ENCODE measurements at regions not wholly inside any gene's neighbourhood (a gene's known extent, or its start where the extent isn't known, plus 50 kb on each side); places are given as distances from the start of the nearest gene placed in this dataset.

DNA sequence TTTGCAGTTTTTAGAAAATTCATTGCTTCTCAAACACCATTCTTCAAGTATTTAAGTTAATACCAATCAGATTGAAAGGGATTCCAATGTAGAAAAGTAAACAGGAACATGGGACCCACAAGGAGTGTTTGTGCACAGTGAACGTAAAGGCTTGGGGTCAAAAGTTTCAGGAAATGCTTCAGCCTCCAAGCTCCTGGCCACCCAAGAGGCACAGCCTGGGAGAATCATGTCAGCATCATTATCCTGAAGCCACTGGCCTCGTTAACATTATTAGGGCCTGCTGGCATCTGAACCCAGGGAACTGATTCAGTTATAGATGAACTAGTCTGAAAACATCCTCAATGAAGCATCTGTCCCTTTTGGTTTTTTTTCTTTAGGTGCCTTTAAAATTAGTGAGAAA, 122.9 kb downstream of the NXNL2 start:
- Histone ChIP-seq H3K27ac (peak overlapping the region in 2 of 4 donors; percentile 5 to 19), H3K36me3 (no peaks in the 10 kb centered on the region), H3K9me3 (no peaks in the 10 kb centered on the region), H3K27me3 (no peaks in the 10 kb centered on the region), H3K4me1 (peaks cover 0 to 13% (median 7%) of the 10 kb centered on the region in 4 donors), H3K4me3 (no peak overlapping the region)
- 25 to 57% methylated on average over 2 of the region's 2 CpGs for WGBS, 2 donors
- no peak for DNase-seq
- TF ChIP-seq CTCF (IDR thresholded peaks at IDR 0.05) (no peak), POLR2A (IDR thresholded peaks at IDR 0.05) (no peak), EP300 (IDR thresholded peaks at IDR 0.05) (no peak)
- intact Hi-C loops (cut with DNase I), result no loop called here

DNA sequence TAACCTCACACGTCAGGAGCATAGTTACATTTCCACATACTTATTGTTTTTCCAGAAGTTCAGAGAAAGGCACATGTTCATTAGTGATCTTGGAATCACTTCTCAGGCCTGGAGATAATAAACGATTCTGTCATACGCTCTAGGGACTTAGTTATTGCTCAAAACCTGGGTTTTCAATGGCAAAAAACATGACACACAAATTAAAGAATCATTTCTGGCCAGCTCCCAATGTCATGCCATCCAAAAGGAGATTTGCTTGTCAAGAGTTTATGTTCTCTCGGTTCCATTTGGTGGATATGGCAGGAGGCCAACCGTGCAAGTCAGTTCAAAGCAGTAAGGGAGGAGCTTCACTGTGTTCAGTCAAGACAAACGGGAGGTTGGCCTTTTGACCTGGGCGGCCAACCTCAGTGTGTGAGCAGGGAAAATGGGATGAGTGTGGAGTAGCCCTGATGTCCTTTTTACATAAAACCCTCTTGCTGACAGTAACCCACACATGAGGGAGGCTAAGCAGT, 123.4 kb downstream of the NXNL2 start:
- peaks cover 0 to 8% (median 7%) of the 10 kb centered on the region in 4 donors for H3K4me1 ChIP-seq
- peak overlapping the region in 1 of 4 donors; percentile 19 for H3K27ac ChIP-seq
- 51 to 56% methylated on average over 7 of the region's 7 CpGs for WGBS, 2 donors
- no peaks in the 10 kb centered on the region for H3K27me3 ChIP-seq
- intact Hi-C loops (cut with DNase I), result no loop called here
- H3K4me3 ChIP-seq, result no peak overlapping the region
- no peaks in the 10 kb centered on the region for H3K9me3 ChIP-seq
- peak; percentile 72 for DNase-seq
- TF ChIP-seq POLR2A (IDR thresholded peaks at IDR 0.05), result no peak
- TF ChIP-seq POLR2AphosphoS5 (IDR thresholded peaks at IDR 0.05), result peak in 2 of 4 donors; percentile 12 to 32
- TF ChIP-seq CTCF (IDR thresholded peaks at IDR 0.05), result no peak
- H3K36me3 ChIP-seq, result no peaks in the 10 kb centered on the region

GRCh38 chr9:88659126-88659525, 124.1 kb downstream of the NXNL2 start:
- no peaks in the 10 kb centered on the region for H3K36me3 ChIP-seq
- no peaks in the 10 kb centered on the region for H3K9me3 ChIP-seq
- WGBS, 2 donors, result 93 to 98% methylated on average over 2 of the region's 2 CpGs
- no peak for DNase-seq
- H3K4me3 ChIP-seq, result no peak overlapping the region
- H3K27ac ChIP-seq, result no peak overlapping the region
- TF ChIP-seq POLR2AphosphoS5 (IDR thresholded peaks at IDR 0.05), result no peak
- no peak for TF ChIP-seq POLR2A (IDR thresholded peaks at IDR 0.05)
- no peak for TF ChIP-seq EP300 (IDR thresholded peaks at IDR 0.05)
- no peak for TF ChIP-seq CTCF (IDR thresholded peaks at IDR 0.05)
- H3K4me1 ChIP-seq, result peaks cover 0 to 8% (median 7%) of the 10 kb centered on the region in 4 donors
- H3K27me3 ChIP-seq, result no peaks in the 10 kb centered on the region
- intact Hi-C loops (cut with DNase I), result no loop called here

DNA sequence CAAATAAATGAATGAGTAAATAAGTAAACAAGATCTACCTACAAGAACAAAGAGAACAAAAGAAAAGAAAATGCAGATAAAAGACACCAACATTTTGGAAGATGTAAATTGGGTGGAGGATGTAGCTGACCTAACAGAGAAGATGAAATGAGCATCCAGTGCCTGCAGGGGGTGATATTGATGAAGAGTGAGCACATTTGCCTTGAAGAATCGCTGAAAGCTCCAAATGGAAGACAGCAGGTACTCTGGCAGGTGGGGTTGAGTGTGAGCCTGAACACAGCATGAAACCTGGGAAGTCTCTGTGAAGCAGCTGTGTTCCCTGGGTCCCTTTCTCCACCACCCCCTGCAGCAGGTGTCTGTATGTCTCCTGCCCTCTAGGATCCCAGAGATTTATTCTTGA, 125.6 kb downstream of the NXNL2 start:
- H3K36me3 ChIP-seq, result no peaks in the 10 kb centered on the region
- no peaks in the 10 kb centered on the region for H3K9me3 ChIP-seq
- no peak overlapping the region for H3K27ac ChIP-seq
- intact Hi-C loops (cut with DNase I), result no loop called here
- no peaks in the 10 kb centered on the region for H3K27me3 ChIP-seq
- no peak for TF ChIP-seq CTCF (IDR thresholded peaks at IDR 0.05)
- TF ChIP-seq POLR2A (IDR thresholded peaks at IDR 0.05), result no peak
- TF ChIP-seq POLR2AphosphoS5 (IDR thresholded peaks at IDR 0.05), result no peak
- no peak for TF ChIP-seq EP300 (IDR thresholded peaks at IDR 0.05)
- 25 to 37% methylated on average over 1 of the region's 1 CpG for WGBS, 2 donors
- H3K4me1 ChIP-seq, result peaks cover 0 to 8% (median 7%) of the 10 kb centered on the region in 4 donors
- no peak overlapping the region for H3K4me3 ChIP-seq
- DNase-seq, result no peak

DNA sequence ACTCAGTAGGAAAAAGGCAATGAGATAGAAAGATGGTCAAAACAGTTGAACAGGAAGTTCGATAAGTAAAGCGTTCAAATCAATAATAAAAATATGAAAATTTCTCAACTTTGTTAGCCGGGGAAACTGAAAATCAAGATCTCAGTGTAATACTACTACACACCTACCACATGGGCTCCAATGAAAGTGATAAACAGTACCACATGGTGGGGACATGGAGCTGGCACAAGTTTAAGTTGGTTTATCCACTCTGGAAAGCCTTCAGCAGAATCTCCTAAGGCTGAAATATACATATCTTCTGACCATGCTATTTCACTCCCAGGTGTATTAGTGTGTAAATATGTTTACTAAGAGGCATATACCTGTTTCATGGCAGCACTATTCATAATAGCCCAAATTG, 126.8 kb downstream of the NXNL2 start:
- no peak overlapping the region for H3K27ac ChIP-seq
- no peaks in the 10 kb centered on the region for H3K36me3 ChIP-seq
- TF ChIP-seq EP300 (IDR thresholded peaks at IDR 0.05), result no peak
- no peak for TF ChIP-seq POLR2A (IDR thresholded peaks at IDR 0.05)
- TF ChIP-seq CTCF (IDR thresholded peaks at IDR 0.05), result no peak
- no peak for TF ChIP-seq POLR2AphosphoS5 (IDR thresholded peaks at IDR 0.05)
- no peak overlapping the region for H3K4me3 ChIP-seq
- H3K4me1 ChIP-seq, result peaks cover 0 to 8% (median 7%) of the 10 kb centered on the region in 4 donors
- H3K9me3 ChIP-seq, result no peaks in the 10 kb centered on the region
- intact Hi-C loops (cut with DNase I), result no loop called here
- no peak for DNase-seq
- no peaks in the 10 kb centered on the region for H3K27me3 ChIP-seq
- 77 to 79% methylated on average over 3 of the region's 3 CpGs for WGBS, 2 donors
